Testis (tissue), 2 donors: ENCODE measurements at regions not wholly inside any gene's neighbourhood (a gene's known extent, or its start where the extent isn't known, plus 50 kb on each side); places are given as distances from the start of the nearest gene placed in this dataset.

Experiments
- DNase-seq: peaks from one replicate; pipeline ENCODE4 v3.0.0-alpha.2; 2019
- H3K27ac ChIP-seq, 2 donors: fragments of 200-600 bp; sonication (generic); one replicate each; pipeline ENCODE4 v1.5.1; 2019
- H3K27me3 ChIP-seq: fragments of 200-600 bp; sonication (generic); one replicate; pipeline ENCODE4 v1.5.1; 2019
- H3K36me3 ChIP-seq: fragments of 200-600 bp; sonication (generic); one replicate; pipeline ENCODE4 v1.5.1; 2017; ENCODE audit warnings: low read depth; ENCODE audit errors: missing control alignments
- H3K4me1 ChIP-seq: fragments of 200-600 bp; sonication (generic); one replicate; pipeline ENCODE4 v1.5.1; 2019
- H3K4me3 ChIP-seq, 2 donors: fragments of 200-600 bp; sonication (generic); one replicate each; pipeline ENCODE4 v1.5.1; 2017 to 2019
- H3K9me3 ChIP-seq: fragments of 200-600 bp; sonication (generic); one replicate; pipeline ENCODE4 v1.5.1; 2017
- POLR2A ChIP-seq: fragments of 450-650 bp; IDR thresholded peaks from one replicate; pipeline ENCODE4 v1.6.1; 2017; ENCODE audit warnings: antibody characterized with exemption, mild to moderate bottlenecking, moderate library complexity
- WGBS, 2 donors: methylation state at CpG; one replicate each; pipeline ENCODE4 v1.1.5; 2018; 5-methylcytosine and 5-hydroxymethylcytosine counted together
- intact Hi-C: fragments of 100-400 bp; cut with DNase I; formaldehyde crosslinking; loops from one replicate; pipeline ENCODE4 v1.15.1; 2023; ENCODE audit warnings: low total_unique reads
- TF ChIP-seq, protein P1 (sequence below), 3 experiments: fragments of 450-650 bp in 2 of 3; fragments of 200-600 bp in 1 of 3; sonication (generic) in 1 of 3; IDR thresholded peaks; one replicate each; pipeline ENCODE4 v1.5.1; 2016 to 2019; ENCODE audit warnings: antibody characterized with exemption in 3 of 3, mild to moderate bottlenecking in 2 of 3, moderate library complexity in 1 of 3

- TF ChIP-seq, protein P1, sequence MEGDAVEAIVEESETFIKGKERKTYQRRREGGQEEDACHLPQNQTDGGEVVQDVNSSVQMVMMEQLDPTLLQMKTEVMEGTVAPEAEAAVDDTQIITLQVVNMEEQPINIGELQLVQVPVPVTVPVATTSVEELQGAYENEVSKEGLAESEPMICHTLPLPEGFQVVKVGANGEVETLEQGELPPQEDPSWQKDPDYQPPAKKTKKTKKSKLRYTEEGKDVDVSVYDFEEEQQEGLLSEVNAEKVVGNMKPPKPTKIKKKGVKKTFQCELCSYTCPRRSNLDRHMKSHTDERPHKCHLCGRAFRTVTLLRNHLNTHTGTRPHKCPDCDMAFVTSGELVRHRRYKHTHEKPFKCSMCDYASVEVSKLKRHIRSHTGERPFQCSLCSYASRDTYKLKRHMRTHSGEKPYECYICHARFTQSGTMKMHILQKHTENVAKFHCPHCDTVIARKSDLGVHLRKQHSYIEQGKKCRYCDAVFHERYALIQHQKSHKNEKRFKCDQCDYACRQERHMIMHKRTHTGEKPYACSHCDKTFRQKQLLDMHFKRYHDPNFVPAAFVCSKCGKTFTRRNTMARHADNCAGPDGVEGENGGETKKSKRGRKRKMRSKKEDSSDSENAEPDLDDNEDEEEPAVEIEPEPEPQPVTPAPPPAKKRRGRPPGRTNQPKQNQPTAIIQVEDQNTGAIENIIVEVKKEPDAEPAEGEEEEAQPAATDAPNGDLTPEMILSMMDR (IDR thresholded peaks at IDR 0.05), result no peak
- no peak for TF ChIP-seq POLR2A
- intact Hi-C loops, result no loop called here
- DNase-seq, result no peak
- H3K4me3 ChIP-seq, result no peak overlapping the region
- no peaks in the 10 kb centered on the region for H3K9me3 ChIP-seq
- H3K27me3 ChIP-seq, result no peaks in the 10 kb centered on the region
- H3K36me3 ChIP-seq, result no peaks in the 10 kb centered on the region
- no peaks in the 10 kb centered on the region for H3K4me1 ChIP-seq
- no peak overlapping the region for H3K27ac ChIP-seq
Measured at GRCh38 chr1:74834261-74834660, 101.3 kb downstream of the TYW3 start.

GRCh38 chr1:74835051-74835450, 102.1 kb downstream of the TYW3 start:
- Histone ChIP-seq H3K4me3 (no peak overlapping the region), H3K27ac (no peak overlapping the region), H3K27me3 (no peaks in the 10 kb centered on the region), H3K36me3 (no peaks in the 10 kb centered on the region), H3K9me3 (no peaks in the 10 kb centered on the region), H3K4me1 (no peaks in the 10 kb centered on the region)
- DNase-seq, result no peak
- intact Hi-C loops, result no loop called here
- 82 to 83% methylated on average over 2 of the region's 2 CpGs for WGBS, 2 donors
- no peak for TF ChIP-seq POLR2A
- TF ChIP-seq, protein P1 (IDR thresholded peaks at IDR 0.05), result no peak

- Histone ChIP-seq H3K27ac (no peak overlapping the region), H3K27me3 (no peaks in the 10 kb centered on the region), H3K9me3 (no peaks in the 10 kb centered on the region), H3K4me3 (no peak overlapping the region), H3K4me1 (no peaks in the 10 kb centered on the region), H3K36me3 (no peaks in the 10 kb centered on the region)
- TF ChIP-seq POLR2A, result no peak
- TF ChIP-seq, protein P1 (IDR thresholded peaks at IDR 0.05), result no peak
- intact Hi-C loops, result no loop called here
- WGBS, 2 donors, result 77 to 89% methylated on average over 3 of the region's 3 CpGs
- no peak for DNase-seq
Measured at GRCh38 chr1:74842726-74843125, 109.8 kb downstream of the TYW3 start.

- Histone ChIP-seq H3K27me3 (no peaks in the 10 kb centered on the region), H3K36me3 (no peaks in the 10 kb centered on the region), H3K27ac (no peak overlapping the region), H3K4me3 (no peak overlapping the region), H3K9me3 (no peaks in the 10 kb centered on the region), H3K4me1 (no peaks in the 10 kb centered on the region)
- 54 to 84% methylated on average over 3 of the region's 3 CpGs for WGBS, 2 donors
- DNase-seq, result no peak
- intact Hi-C loops, result no loop called here
- TF ChIP-seq POLR2A, result no peak
- TF ChIP-seq, protein P1 (IDR thresholded peaks at IDR 0.05), result no peak
Measured at GRCh38 chr1:74847715-74848114, 114.8 kb downstream of the TYW3 start.

DNA sequence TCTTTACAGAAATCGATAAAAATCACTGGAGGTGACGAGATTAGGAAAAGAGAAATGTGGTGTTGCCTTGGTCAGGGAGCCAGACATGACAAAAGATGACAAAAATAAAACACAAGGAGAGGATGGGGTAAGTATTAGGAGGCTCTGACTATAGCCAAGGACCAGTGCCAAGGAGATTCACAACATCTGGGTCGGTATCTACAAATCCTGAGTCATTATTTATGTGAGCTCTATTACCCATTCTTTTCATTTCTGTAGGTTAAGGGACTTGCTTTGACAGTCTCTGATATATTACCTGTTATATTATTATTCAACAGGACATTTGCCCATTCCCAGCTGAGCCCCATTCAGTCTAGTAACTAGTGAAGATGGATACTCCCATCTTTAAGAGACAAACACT, 120.8 kb downstream of the TYW3 start:
- no peak overlapping the region for H3K4me3 ChIP-seq
- intact Hi-C loops, result no loop called here
- DNase-seq, result no peak
- H3K36me3 ChIP-seq, result no peaks in the 10 kb centered on the region
- 73 to 90% methylated on average over 3 of the region's 3 CpGs for whole genome bisulfite sequencing, 2 donors
- TF ChIP-seq, protein P1 (IDR thresholded peaks at IDR 0.05), result no peak
- TF ChIP-seq POLR2A, result no peak
- H3K27ac ChIP-seq, result no peak overlapping the region
- H3K4me1 ChIP-seq, result no peaks in the 10 kb centered on the region
- no peaks in the 10 kb centered on the region for H3K27me3 ChIP-seq
- H3K9me3 ChIP-seq, result no peaks in the 10 kb centered on the region
